SU-DHL-6 (cell line): ENCODE measurements at regions not wholly inside any gene's neighbourhood (a gene's known extent, or its start where the extent isn't known, plus 50 kb on each side); places are given as distances from the start of the nearest gene placed in this dataset.
"Not testable (repeated sequence)": the region's sequence is repeated elsewhere in the genome, so short reads cannot be mapped to it uniquely, and the experiment has no call there.

Source experiments
- CTCF ChIP-seq: fragments of 200-600 bp; sonication (generic); IDR thresholded peaks from one replicate; pipeline ENCODE4 v1.5.1; 2017; ENCODE audit warnings: antibody characterized with exemption, mild to moderate bottlenecking, low read length, moderate library complexity; ENCODE audit not compliant: insufficient read depth, poor library complexity, severe bottlenecking
- EZH2phosphoT487 ChIP-seq: fragments of 200-600 bp; sonication (generic), shearing (Covaris generic); conservative IDR thresholded peaks from 2 replicates; pipeline ENCODE4 v1.6.1; 2018; ENCODE audit warnings: mild to moderate bottlenecking, antibody characterized with exemption, low read length, moderate library complexity, mixed read lengths

- not testable (repeated sequence) for TF ChIP-seq CTCF, EZH2phosphoT487
Measured at GRCh38 chr20:51997281-51997936, 194.2 kb downstream of the ZFP64 start.
